ENCODE measurements at regions not wholly inside any gene's neighbourhood (a gene's known extent, or its start where the extent isn't known, plus 50 kb on each side); places are given as distances from the start of the nearest gene placed in this dataset.

DNA sequence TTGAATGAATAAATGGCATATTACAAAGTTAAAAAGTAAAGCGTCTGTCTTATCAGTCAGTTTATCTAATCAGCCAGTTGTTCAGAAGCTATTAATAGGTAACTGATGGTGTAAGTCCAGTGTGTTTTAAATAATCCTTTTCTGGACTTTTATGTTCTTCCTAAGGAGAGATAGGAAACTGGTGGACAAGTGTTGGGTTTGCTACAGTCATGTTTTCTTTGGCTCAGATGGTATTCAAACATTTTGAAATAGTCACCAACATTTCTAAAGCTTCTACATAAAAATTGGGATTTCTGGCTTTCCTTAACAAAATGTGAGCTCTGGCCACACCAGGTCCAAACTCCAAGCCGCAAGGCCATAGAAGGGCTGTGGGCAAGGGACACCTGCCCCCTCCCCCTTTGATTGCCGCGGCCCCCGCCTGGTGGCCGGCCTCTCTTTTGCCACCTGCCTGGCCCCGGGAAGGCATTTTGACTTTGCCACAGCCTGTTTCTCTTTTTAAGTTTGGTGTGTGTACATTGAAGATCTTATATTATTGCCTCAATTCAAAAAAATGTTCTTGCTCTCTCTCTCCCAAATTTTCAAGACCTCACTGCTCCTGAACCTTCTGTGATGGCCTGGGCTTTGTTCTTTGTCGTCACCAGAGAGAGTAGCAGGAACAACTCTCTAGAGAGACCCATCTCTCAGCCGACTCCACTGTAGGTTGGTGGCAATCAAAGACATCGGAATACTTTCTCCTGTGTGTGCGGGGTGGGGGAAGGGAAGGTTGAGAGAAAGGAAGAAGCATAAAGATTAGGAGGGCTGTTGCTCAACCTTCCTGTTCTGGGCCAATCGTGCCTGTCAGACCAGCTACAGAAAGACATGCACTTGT lies 84.0 kb upstream of the ZNF217 start:
- TF ChIP-seq MXI1 (IDR thresholded peaks at IDR 0.05; ENCODE audit: borderline replicate concordance, low read depth, low read length) = no peak
- TF ChIP-seq MAZ (IDR thresholded peaks at IDR 0.05; ENCODE audit: borderline replicate concordance, low read depth, low read length) = no peak
- TF ChIP-seq RFX5 (IDR thresholded peaks at IDR 0.05; ENCODE audit: low read depth, low read length) = no peak
- TF ChIP-seq, protein P1, sequence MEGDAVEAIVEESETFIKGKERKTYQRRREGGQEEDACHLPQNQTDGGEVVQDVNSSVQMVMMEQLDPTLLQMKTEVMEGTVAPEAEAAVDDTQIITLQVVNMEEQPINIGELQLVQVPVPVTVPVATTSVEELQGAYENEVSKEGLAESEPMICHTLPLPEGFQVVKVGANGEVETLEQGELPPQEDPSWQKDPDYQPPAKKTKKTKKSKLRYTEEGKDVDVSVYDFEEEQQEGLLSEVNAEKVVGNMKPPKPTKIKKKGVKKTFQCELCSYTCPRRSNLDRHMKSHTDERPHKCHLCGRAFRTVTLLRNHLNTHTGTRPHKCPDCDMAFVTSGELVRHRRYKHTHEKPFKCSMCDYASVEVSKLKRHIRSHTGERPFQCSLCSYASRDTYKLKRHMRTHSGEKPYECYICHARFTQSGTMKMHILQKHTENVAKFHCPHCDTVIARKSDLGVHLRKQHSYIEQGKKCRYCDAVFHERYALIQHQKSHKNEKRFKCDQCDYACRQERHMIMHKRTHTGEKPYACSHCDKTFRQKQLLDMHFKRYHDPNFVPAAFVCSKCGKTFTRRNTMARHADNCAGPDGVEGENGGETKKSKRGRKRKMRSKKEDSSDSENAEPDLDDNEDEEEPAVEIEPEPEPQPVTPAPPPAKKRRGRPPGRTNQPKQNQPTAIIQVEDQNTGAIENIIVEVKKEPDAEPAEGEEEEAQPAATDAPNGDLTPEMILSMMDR (conservative IDR thresholded peaks at IDR 0.05; ENCODE audit: low read depth, low read length) = no peak

All from IMR-90 (cell line).